EL (cell line): ENCODE measurements at regions not wholly inside any gene's neighbourhood (a gene's known extent, or its start where the extent isn't known, plus 50 kb on each side); places are given as distances from the start of the nearest gene placed in this dataset.
"Not testable (repeated sequence)": the region's sequence is repeated elsewhere in the genome, so short reads cannot be mapped to it uniquely, and the experiment has no call there.

Experiments
- DNase-seq: peaks from one replicate; pipeline ENCODE4 v3.0.0-alpha.2; 2016

- no peak for DNase-seq
These were observed 346.8 kb upstream of the NUDT12 start for GRCh38 chr5:103909391-103909790.

GRCh38 chr5:103908336-103909080 is 345.9 kb upstream of the NUDT12 start:
- no peak for DNase-seq

- no peak for DNase-seq
These were observed 344.4 kb upstream of the NUDT12 start for GRCh38 chr5:103907001-103907400.

- DNase-seq, result no peak
These were observed 342.1 kb upstream of the NUDT12 start for GRCh38 chr5:103904651-103905050.

- DNase-seq, result no peak
These were observed 340.3 kb upstream of the NUDT12 start for GRCh38 chr5:103902893-103903292.

- peak; percentile 40 for DNase-seq
These were observed 339.3 kb upstream of the NUDT12 start for GRCh38 chr5:103901885-103902284.

GRCh38 chr5:103896593-103896992 is 334.0 kb upstream of the NUDT12 start:
- no peak for DNase-seq

GRCh38 chr5:103895738-103896137 is 333.1 kb upstream of the NUDT12 start:
- DNase-seq, result no peak

- peak; percentile 29 for DNase-seq
These were observed 332.3 kb upstream of the NUDT12 start for GRCh38 chr5:103894882-103895281.

GRCh38 chr5:103891151-103891550 is 328.6 kb upstream of the NUDT12 start:
- no peak for DNase-seq

- no peak for DNase-seq
These were observed 327.7 kb upstream of the NUDT12 start for GRCh38 chr5:103890313-103890712.

GRCh38 chr5:103889500-103890209 is 327.1 kb upstream of the NUDT12 start:
- DNase-seq, result no peak

- no peak for DNase-seq
These were observed 324.2 kb upstream of the NUDT12 start for GRCh38 chr5:103886826-103887225.

GRCh38 chr5:103883143-103883542 is 320.6 kb upstream of the NUDT12 start:
- DNase-seq, result no peak

- DNase-seq, result no peak
These were observed 319.0 kb upstream of the NUDT12 start for GRCh38 chr5:103881560-103881959.

GRCh38 chr5:103867857-103868598 is 305.4 kb upstream of the NUDT12 start:
- DNase-seq, result peak; percentile 28

GRCh38 chr5:103866169-103866568 is 303.6 kb upstream of the NUDT12 start:
- DNase-seq, result peak; percentile 4

GRCh38 chr5:103862398-103862797 is 299.8 kb upstream of the NUDT12 start:
- no peak for DNase-seq

GRCh38 chr5:103860327-103860726 is 297.7 kb upstream of the NUDT12 start:
- DNase-seq, result no peak

GRCh38 chr5:103858367-103858766 is 295.8 kb upstream of the NUDT12 start:
- DNase-seq, result not testable (repeated sequence)

GRCh38 chr5:103851091-103851490 is 288.5 kb upstream of the NUDT12 start:
- no peak for DNase-seq

- peak; percentile 84 for DNase-seq
These were observed 287.3 kb upstream of the NUDT12 start for GRCh38 chr5:103849934-103850333.

GRCh38 chr5:103847060-103847459 is 284.5 kb upstream of the NUDT12 start:
- peak; percentile 45 for DNase-seq

GRCh38 chr5:103842936-103843335 is 280.3 kb upstream of the NUDT12 start:
- DNase-seq, result no peak
